C4-2B (cell line): ENCODE measurements at regions not wholly inside any gene's neighbourhood (a gene's known extent, or its start where the extent isn't known, plus 50 kb on each side); places are given as distances from the start of the nearest gene placed in this dataset.
"Not testable (repeated sequence)": the region's sequence is repeated elsewhere in the genome, so short reads cannot be mapped to it uniquely, and the experiment has no call there.

Experiments used
- H3K27ac ChIP-seq: fragments of 450-650 bp; 2 replicates; pipeline ENCODE4 v1.5.1; 2017
- CTCF ChIP-seq: fragments of 450-650 bp; conservative IDR thresholded peaks from 2 replicates; pipeline ENCODE4 v1.5.1; 2017; ENCODE audit warnings: mild to moderate bottlenecking
- ZFX ChIP-seq: fragments of 450-650 bp; IDR thresholded peaks from 2 replicates; pipeline ENCODE4 v1.6.1; 2017

GRCh38 chrX:78555401-78555980 is 103.6 kb downstream of the RTL3 start:
- H3K27ac ChIP-seq = no peak overlapping the region
- TF ChIP-seq ZFX = no peak
- TF ChIP-seq CTCF = peak; percentile 30

- not testable (repeated sequence) for H3K27ac ChIP-seq
Observed at GRCh38 chrX:78552628-78553027, 106.5 kb downstream of the RTL3 start.

GRCh38 chrX:78548012-78548411 is 111.1 kb downstream of the RTL3 start:
- TF ChIP-seq ZFX (no peak), CTCF (no peak)
- H3K27ac ChIP-seq = no peak overlapping the region

GRCh38 chrX:78545233-78545632 is 113.9 kb downstream of the RTL3 start:
- TF ChIP-seq ZFX = no peak
- no peak overlapping the region for H3K27ac ChIP-seq

- no peak for TF ChIP-seq ZFX
Observed at GRCh38 chrX:78543281-78543680, 115.8 kb downstream of the RTL3 start.

GRCh38 chrX:78540171-78540570 is 119.0 kb downstream of the RTL3 start:
- H3K27ac ChIP-seq = no peak overlapping the region
- TF ChIP-seq ZFX = no peak
- no peak for TF ChIP-seq CTCF

More at GRCh38 chrX:78543281-78543680, 115.8 kb downstream of the RTL3 start:
- no peak overlapping the region for H3K27ac ChIP-seq

- no peak for TF ChIP-seq CTCF
- TF ChIP-seq ZFX = no peak
- H3K27ac ChIP-seq = no peak overlapping the region
Observed at GRCh38 chrX:78534221-78534620, 124.9 kb downstream of the RTL3 start.

GRCh38 chrX:78532363-78532762 is 126.8 kb downstream of the RTL3 start:
- TF ChIP-seq ZFX = no peak
- no peak for TF ChIP-seq CTCF

GRCh38 chrX:78527818-78528217 is 131.3 kb downstream of the RTL3 start:
- no peak for TF ChIP-seq ZFX
- no peak for TF ChIP-seq CTCF
- no peak overlapping the region for H3K27ac ChIP-seq

More at GRCh38 chrX:78532363-78532762, 126.8 kb downstream of the RTL3 start:
- no peak overlapping the region for H3K27ac ChIP-seq
